Right lobe of liver (tissue), 6 donors: ENCODE measurements at regions not wholly inside any gene's neighbourhood (a gene's known extent, or its start where the extent isn't known, plus 50 kb on each side); places are given as distances from the start of the nearest gene placed in this dataset.

Source experiments
- ATAC-seq, 4 donors: fragments of 200-7000 bp; cut with Tn5 transposase; one replicate each; pipeline ENCODE4 v1.9.1; 2020; ENCODE audit warnings: mild to moderate bottlenecking in 4 of 4, moderate library complexity in 4 of 4
- DNase-seq, 3 donors: peaks; one replicate each; pipeline ENCODE4 v3.0.0-alpha.2; 2020
- H3K27ac ChIP-seq, 3 donors: fragments of 200-600 bp; one replicate each; pipeline ENCODE4 v1.8.0; 2022
- H3K27me3 ChIP-seq, 2 donors: fragments of 200-600 bp; one replicate each; pipeline ENCODE4 v1.8.0; 2022
- H3K36me3 ChIP-seq, 4 donors: fragments of 200-600 bp; sonication (generic) in 1 of 4; one replicate each; pipeline versions ENCODE4 v1.5.1 to v1.8.0; 2017 to 2022; ENCODE audit warnings: control low read depth in 1 of 4
- H3K4me1 ChIP-seq, 4 donors: fragments of 200-600 bp; sonication (generic) in 1 of 4; one replicate each; pipeline versions ENCODE4 v1.5.1 to v1.8.0; 2017 to 2022; ENCODE audit warnings: control low read depth in 1 of 4
- H3K4me3 ChIP-seq, 3 donors: fragments of 200-600 bp; one replicate each; pipeline ENCODE4 v1.8.0; 2022
- H3K9me3 ChIP-seq, 4 donors: fragments of 200-600 bp; sonication (generic) in 1 of 4; one replicate each; pipeline versions ENCODE4 v1.5.1 to v1.8.0; 2017 to 2022; ENCODE audit warnings: control low read depth in 1 of 4
- CTCF ChIP-seq, 4 donors: fragments of 200-600 bp in 3 of 4; fragments of 450-650 bp in 1 of 4; IDR thresholded peaks; one replicate each; pipeline versions ENCODE4 v1.5.1 to v1.8.0; 2016 to 2022; ENCODE audit warnings: antibody characterized with exemption in 4 of 4, mild to moderate bottlenecking in 2 of 4
- POLR2A ChIP-seq: fragments of 450-650 bp; IDR thresholded peaks from one replicate; pipeline ENCODE4 v1.6.1; 2017; ENCODE audit warnings: antibody characterized with exemption, mild to moderate bottlenecking
- WGBS: methylation state at CpG from one replicate; pipeline ENCODE4 v1.1.6; 2018; ENCODE audit warnings: low coverage, low lambda C conversion rate; ENCODE audit not compliant: insufficient coverage; ENCODE audit errors: missing lambda C conversion rate; 5-methylcytosine and 5-hydroxymethylcytosine counted together
- intact Hi-C, 2 donors: fragments of 100-400 bp; cut with DNase I; formaldehyde crosslinking; loops; one replicate each; pipeline versions ENCODE4 v1.11.2 to v1.14.1; 2022
- donor health status: DM: no; HTN: yes; CAD: no.
- donor health status: DM: no; HTN: no; CAD: no.
- donor health status: DM: no; HTN: no; CAD: no.
- donor health status: DM: no; HTN: yes; CAD: no.
- donor health status: DM: no; HTN: yes; CAD: no.

- no peaks in the 10 kb centered on the region for H3K4me1 ChIP-seq
- H3K9me3 ChIP-seq: no peaks in the 10 kb centered on the region
- H3K36me3 ChIP-seq: no peaks in the 10 kb centered on the region
- 61% methylated on average over 3 of the region's 3 CpGs for WGBS
- intact Hi-C loops: no loop called here
- H3K27ac ChIP-seq: no peak overlapping the region
- TF ChIP-seq CTCF (IDR thresholded peaks at IDR 0.05) (no peak), POLR2A (no peak)
- DNase-seq (no peak), ATAC-seq (no peak)
- H3K27me3 ChIP-seq: no peaks in the 10 kb centered on the region
- H3K4me3 ChIP-seq: no peak overlapping the region
Observed at GRCh38 chr12:24608637-24609285, 340.1 kb downstream of the BCAT1 start.

GRCh38 chr12:24608108-24608507 lies 340.8 kb downstream of the BCAT1 start:
- H3K4me1 ChIP-seq: no peaks in the 10 kb centered on the region
- H3K27ac ChIP-seq: no peak overlapping the region
- TF ChIP-seq POLR2A (no peak), CTCF (IDR thresholded peaks at IDR 0.05) (no peak)
- H3K27me3 ChIP-seq: no peaks in the 10 kb centered on the region
- intact Hi-C loops: no loop called here
- ATAC-seq (peak in 1 of 4 donors; percentile 56), DNase-seq (no peak)
- H3K9me3 ChIP-seq: no peaks in the 10 kb centered on the region
- no peak overlapping the region for H3K4me3 ChIP-seq
- no peaks in the 10 kb centered on the region for H3K36me3 ChIP-seq
- WGBS: 25% methylated on average over 1 of the region's 1 CpG

- WGBS: 51% methylated on average over 3 of the region's 4 CpGs
- no peaks in the 10 kb centered on the region for H3K4me1 ChIP-seq
- H3K27me3 ChIP-seq: no peaks in the 10 kb centered on the region
- DNase-seq: no peak
- no peaks in the 10 kb centered on the region for H3K9me3 ChIP-seq
- intact Hi-C loops: no loop called here
- no peak overlapping the region for H3K27ac ChIP-seq
- no peaks in the 10 kb centered on the region for H3K36me3 ChIP-seq
- no peak overlapping the region for H3K4me3 ChIP-seq
- no peak for TF ChIP-seq POLR2A
- TF ChIP-seq CTCF (IDR thresholded peaks at IDR 0.05): no peak
- ATAC-seq: no peak
Observed at GRCh38 chr12:24605916-24606315, 343.0 kb downstream of the BCAT1 start.

- Histone ChIP-seq H3K4me1 (no peaks in the 10 kb centered on the region), H3K4me3 (no peak overlapping the region), H3K27me3 (no peaks in the 10 kb centered on the region), H3K27ac (no peak overlapping the region), H3K9me3 (no peaks in the 10 kb centered on the region), H3K36me3 (no peaks in the 10 kb centered on the region)
- TF ChIP-seq CTCF (IDR thresholded peaks at IDR 0.05): no peak
- TF ChIP-seq POLR2A: no peak
- 46% methylated on average over 3 of the region's 3 CpGs for WGBS
- ATAC-seq (no peak), DNase-seq (no peak)
- intact Hi-C loops: no loop called here
Observed at GRCh38 chr12:24605466-24605865, 343.4 kb downstream of the BCAT1 start.

- Histone ChIP-seq H3K4me3 (no peak overlapping the region), H3K27ac (no peak overlapping the region), H3K4me1 (no peaks in the 10 kb centered on the region), H3K36me3 (no peaks in the 10 kb centered on the region), H3K9me3 (no peaks in the 10 kb centered on the region), H3K27me3 (no peaks in the 10 kb centered on the region)
- TF ChIP-seq CTCF (IDR thresholded peaks at IDR 0.05) (no peak), POLR2A (no peak)
- DNase-seq (no peak), ATAC-seq (no peak)
- WGBS: 74% methylated on average over 3 of the region's 3 CpGs
- intact Hi-C loops: no loop called here
Observed at GRCh38 chr12:24603371-24603770, 345.5 kb downstream of the BCAT1 start.
